T1000 (cell line): ENCODE measurements at regions not wholly inside any gene's neighbourhood (a gene's known extent, or its start where the extent isn't known, plus 50 kb on each side); places are given as distances from the start of the nearest gene placed in this dataset.
A peak's percentile ranks its signal among the peaks of the same experiment; 100 is the strongest.

Experiments used
- DNase-seq: peaks from one replicate; lab custom pipeline; 2025; ENCODE audit warnings: mixed read lengths; lab: John Stamatoyannopoulos, UW

DNA sequence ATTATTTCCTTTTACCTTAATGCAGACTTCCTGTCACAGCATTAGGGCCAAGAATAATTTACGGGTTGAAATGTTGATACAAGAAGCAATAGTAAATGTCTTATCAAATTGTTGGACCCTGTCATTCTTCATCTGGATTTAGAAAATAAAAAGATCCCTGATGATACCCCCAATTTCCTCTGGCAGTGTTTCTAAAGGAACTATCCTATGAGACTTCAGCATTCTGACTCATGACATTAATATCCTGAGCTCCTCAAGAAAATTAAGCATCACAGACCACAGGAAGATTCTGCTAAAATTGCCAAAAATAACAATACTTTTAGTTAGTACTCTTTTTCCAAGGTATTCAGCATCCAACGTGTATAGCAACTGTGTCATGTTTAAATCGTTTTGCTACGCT is 490.5 kb upstream of the ANKRD30A start:
- DNase-seq = no peak

DNA sequence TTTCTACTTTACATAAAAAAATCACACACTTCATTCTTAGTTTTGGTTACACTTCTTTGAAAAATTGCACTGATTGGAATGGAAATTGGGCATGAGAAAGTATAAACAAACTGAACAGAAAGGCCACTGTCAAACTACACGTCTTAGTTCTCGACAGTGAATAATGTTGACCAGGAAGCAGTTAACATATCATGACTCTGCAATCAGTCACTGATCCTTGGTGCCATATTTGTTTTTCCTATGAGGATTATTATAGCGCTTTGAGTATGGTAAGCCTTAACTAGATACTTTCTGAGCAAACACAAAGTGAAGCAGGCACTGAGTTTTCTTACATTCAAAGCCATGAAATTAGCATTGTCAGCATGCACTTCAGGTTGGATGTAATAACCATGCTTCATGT is 495.1 kb upstream of the ANKRD30A start:
- DNase-seq = no peak

DNA sequence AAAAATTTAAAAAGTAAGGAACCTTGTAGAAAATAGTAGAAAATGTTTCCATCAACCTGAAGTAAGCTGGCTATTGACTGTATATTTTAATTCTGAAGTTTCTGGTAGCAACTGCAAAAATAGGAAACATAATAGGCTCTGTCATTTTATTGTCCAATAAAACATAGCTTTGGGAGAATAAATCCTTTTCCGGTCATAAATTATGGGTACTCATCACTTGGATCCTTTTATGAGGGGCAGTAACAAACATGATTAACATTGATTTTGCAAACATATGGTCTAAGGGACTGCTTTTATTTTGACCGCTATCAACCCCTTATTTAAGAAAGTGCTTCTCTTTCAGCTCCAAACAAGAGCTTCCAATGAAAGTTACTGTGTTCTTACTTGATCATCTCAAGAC is 495.9 kb upstream of the ANKRD30A start:
- no peak for DNase-seq

GRCh38 chr10:36624551-36625100 is 500.8 kb upstream of the ANKRD30A start:
- DNase-seq = no peak

GRCh38 chr10:36621346-36621745 is 504.1 kb upstream of the ANKRD30A start:
- DNase-seq = no peak

- DNase-seq = no peak
These were observed 513.0 kb upstream of the ANKRD30A start for GRCh38 chr10:36612436-36612835.

GRCh38 chr10:36608866-36609265 is 516.5 kb upstream of the ANKRD30A start:
- no peak for DNase-seq

DNA sequence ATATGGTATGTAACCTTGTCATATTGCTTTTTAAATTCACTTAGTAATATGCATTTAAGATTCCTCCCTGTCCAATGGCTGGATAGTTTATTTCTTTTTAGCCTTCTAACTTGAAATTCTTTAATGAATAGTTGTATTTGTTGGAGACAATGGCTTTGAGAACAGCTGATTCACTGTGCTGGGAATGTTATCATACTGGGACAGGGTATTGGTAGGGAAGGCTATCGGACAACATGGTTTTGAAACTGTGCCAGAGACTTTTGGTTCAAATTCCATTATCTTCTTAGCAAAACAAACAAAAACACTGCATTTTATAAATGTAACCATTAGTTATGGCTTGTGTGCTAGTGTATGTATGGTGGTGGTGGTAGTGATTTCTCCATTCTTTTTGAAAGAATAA is 517.1 kb upstream of the ANKRD30A start:
- DNase-seq = no peak

GRCh38 chr10:36606234-36606839 is 519.1 kb upstream of the ANKRD30A start:
- DNase-seq = no peak

DNA sequence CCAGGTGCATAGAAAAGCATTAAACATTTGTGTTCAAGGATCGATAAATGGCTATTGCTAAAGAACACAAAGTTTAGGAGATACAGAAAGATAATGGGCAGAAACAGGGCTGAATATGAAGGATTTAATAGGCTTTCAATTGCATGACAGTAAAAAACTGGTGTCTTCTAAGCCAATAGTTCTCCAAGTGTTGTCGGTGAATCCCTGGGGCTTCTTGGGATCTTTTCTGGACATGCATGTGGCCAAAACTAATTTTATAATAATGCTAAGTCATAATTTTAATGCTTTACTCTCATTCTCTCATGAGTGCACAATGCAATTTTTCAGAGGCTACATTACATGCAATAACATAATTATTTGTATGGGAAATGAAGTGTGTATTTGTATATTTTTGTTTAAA is 521.1 kb upstream of the ANKRD30A start:
- no peak for DNase-seq

- no peak for DNase-seq
These were observed 521.7 kb upstream of the ANKRD30A start for GRCh38 chr10:36603688-36604087.

DNA sequence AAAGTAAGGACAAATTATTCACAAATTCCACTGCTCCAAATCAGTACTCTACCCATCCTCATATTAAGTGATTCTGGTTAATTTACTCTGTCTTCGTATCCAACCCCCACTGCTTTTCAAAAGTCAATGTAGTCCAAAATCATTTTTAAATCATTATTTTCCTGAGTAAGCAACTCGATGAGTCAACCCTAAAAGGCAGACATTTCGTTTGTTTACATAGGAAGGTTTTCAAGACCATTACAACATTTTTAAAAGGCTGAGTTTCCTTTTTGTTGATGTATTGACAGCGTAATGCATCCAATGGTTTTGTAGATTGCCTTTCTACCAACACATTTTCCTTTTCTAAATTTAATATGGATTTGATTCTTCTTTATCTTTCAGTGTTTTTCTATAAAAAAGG is 523.0 kb upstream of the ANKRD30A start:
- no peak for DNase-seq

DNA sequence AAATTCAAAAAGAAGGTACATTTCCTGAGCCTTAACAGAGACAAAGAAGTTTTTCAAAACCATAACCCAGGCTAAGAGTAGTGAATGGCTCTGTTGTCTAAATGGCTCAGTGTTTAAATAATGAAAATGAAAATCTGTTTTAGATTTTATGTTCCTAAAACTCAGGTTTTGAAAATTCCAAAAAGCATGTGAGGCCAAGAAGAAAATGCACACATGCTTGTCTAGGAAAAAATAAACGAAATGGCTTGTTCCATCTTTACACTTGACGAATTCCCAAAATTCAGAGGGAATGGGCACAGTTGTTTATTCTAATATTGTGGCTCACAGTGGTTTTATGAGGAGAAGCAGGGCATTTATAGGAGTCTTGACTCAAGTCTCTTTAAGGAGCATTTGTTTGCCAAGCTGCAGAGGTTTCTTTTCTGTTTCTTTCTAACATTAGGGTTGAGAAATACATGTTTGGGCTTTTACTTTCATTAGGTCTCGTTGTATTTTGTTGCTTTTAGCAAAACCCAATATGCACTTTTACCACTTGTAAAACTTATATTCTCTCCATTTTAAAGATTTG is 527.6 kb upstream of the ANKRD30A start:
- DNase-seq = no peak

- no peak for DNase-seq
These were observed 532.4 kb upstream of the ANKRD30A start for GRCh38 chr10:36592964-36593363.

- DNase-seq = no peak
These were observed 534.0 kb upstream of the ANKRD30A start for GRCh38 chr10:36591436-36591835.

DNA sequence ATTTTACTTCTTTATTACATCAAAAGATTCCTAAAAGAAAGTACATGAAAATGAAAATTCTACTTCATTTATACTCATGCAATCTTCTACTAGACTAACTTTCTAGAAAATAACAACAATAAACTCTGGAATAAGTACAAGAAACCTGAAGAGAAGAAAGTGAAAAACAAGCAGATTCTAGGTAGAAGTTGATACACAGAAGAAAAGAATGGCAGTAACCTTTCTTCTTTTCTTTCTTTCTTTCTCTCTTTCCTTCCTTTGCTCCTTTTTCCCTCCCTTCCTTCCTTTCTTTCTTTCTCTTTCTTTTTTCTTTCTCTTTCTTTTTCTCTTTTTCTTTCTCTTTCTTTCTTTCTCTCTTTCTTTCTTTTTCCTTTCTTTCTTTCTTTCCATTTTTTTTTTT is 541.7 kb upstream of the ANKRD30A start:
- no peak for DNase-seq

DNA sequence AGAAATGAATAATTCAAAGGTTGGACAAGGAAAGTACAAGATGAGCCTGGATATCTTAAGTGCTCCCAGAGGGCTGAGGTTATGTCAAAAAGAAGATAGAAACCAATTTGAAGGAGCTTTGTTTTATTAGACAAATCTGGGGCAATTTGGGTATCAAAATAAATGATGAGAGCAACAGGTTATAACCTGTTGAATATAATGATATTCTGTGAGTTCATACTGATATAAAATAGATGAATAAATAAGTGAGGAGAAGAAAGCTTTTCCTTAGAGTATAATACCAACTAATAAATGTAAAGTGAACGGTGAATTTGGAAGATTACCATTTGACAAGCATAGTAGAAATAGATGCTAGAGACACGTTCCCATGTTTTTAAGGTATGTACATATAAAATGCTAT is 544.2 kb upstream of the ANKRD30A start:
- no peak for DNase-seq

GRCh38 chr10:36578306-36578705 is 547.1 kb upstream of the ANKRD30A start:
- DNase-seq = peak; percentile 1

DNA sequence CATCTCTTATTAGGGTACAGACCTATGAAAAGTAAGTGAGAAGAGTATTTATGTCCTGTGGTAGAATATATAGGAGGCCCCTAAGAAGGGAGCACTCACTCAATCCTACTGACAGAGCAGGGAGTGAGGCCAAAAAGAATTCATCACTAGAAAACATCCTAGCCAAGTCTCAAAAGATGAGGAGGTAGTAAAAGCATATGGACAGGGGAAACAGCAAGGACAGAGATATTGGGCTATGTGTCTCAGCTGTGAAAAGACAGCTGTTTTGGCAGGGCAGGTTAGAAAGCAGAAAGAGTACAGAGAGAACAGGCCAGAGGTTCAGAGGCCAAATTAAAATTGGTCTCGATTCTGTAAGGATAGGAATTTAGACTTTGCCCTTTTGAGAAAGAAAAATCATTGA is 548.3 kb upstream of the ANKRD30A start:
- DNase-seq = no peak

DNA sequence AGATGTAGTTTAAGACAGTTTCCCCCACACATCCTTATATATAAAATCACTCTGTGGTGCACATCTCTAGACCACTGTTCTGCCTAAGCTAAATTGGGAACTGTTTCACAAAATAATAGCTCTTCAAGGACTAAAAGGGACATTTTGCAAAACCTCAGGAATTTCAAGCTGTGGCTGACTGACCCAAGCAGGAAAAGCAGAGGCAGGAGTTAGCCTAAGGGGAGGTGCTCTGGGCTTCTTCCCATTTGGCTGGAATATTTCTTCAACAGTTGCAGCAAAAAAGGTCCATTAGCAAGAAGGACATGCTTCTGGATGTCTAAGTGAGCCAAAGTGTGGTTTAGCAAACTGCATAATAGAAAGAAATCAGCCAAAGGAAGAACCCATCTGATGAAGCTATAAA is 551.2 kb upstream of the ANKRD30A start:
- DNase-seq = no peak

- no peak for DNase-seq
These were observed 552.2 kb upstream of the ANKRD30A start for GRCh38 chr10:36573246-36573645.

- DNase-seq = no peak
These were observed 561.0 kb upstream of the ANKRD30A start for GRCh38 chr10:36564433-36564832.

DNA sequence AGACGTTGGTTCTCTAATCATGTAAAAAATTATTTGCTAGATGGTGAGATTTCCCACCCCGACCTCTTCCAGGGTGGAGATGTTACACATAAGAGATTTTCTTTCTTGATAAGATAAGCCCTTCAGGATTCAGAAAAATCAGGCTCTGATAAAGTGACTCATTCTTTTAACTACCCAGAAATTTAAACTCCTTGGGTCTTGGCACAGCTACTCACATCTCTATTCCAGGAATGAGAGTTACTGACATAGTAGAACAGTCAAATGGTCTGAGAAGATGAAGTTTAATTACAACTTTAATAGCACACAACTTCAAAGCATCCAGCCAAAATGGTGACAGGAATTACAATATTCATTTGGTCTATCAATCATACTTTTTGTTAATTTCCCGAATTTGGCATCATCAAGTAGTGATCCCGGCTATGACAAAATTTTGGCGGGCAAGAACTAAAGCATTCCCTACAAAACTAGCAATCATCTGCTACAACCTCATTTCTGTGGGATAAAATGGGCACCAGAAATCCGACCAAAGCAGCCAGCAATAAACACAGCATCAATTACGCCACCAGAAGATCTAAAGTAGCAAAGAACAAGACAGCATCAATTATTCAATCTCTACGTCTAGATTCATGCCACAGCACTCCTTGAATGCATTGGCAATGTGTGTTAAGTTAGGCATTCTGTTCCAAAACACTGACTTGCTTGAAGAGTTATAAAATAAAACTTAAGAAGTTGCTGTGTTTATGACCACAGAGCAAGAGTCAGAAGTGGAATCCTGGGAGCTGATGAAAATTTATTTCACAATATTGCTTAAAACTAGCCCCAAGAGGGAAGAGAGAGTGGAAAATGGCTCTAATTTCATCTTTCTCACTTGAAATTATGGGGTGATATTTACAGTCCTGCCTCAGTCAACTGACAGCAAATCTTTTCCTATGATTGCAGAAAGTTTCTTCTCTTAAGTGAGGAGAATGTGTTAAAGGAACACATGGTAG is 565.7 kb upstream of the ANKRD30A start:
- DNase-seq = no peak
